ENCODE measurements at regions not wholly inside any gene's neighbourhood (a gene's known extent, or its start where the extent isn't known, plus 50 kb on each side); places are given as distances from the start of the nearest gene placed in this dataset.

- Histone ChIP-seq H3K27ac (ENCODE audit: low read length) (no peak overlapping the region), H3K4me1 (ENCODE audit: control insufficient read depth, insufficient read depth, low read length) (peaks cover 3% of the 10 kb centered on the region), H3K4me3 (ENCODE audit: low read length) (no peak overlapping the region), H3K9me3 (ENCODE audit: control insufficient read depth, low read length) (no peaks in the 10 kb centered on the region), H3K27me3 (ENCODE audit: control insufficient read depth, insufficient read depth) (no peaks in the 10 kb centered on the region)
- ATAC-seq: no peak
- intact Hi-C loops (cut with DNase I): no loop called here
- WGBS: 85% methylated on average over 3 of the region's 3 CpGs
- DNase-seq: no peak
Observed at GRCh38 chr9:80077059-80077458, 505.3 kb downstream of the TLE4 start.

- ATAC-seq: no peak
Observed at GRCh38 chr9:80076162-80076561, 504.4 kb downstream of the TLE4 start.

GRCh38 chr9:80074439-80074838 is 502.7 kb downstream of the TLE4 start:
- H3K4me1 ChIP-seq (ENCODE audit: control insufficient read depth, insufficient read depth, low read length): peaks cover 3% of the 10 kb centered on the region
- 28% methylated on average over 5 of the region's 5 CpGs for WGBS
- no peaks in the 10 kb centered on the region for H3K27me3 ChIP-seq (ENCODE audit: control insufficient read depth, insufficient read depth)
- peak; percentile 9 to 56 (median 52) for DNase-seq
- H3K9me3 ChIP-seq (ENCODE audit: control insufficient read depth, low read length): no peaks in the 10 kb centered on the region
- intact Hi-C loops (cut with DNase I): no loop called here
- peak; percentile 87 to 88 for ATAC-seq
- no peak overlapping the region for H3K27ac ChIP-seq (ENCODE audit: low read length)
- no peak overlapping the region for H3K4me3 ChIP-seq (ENCODE audit: low read length)

More at GRCh38 chr9:80076162-80076561, 504.4 kb downstream of the TLE4 start:
- intact Hi-C loops (cut with DNase I): no loop called here
- Histone ChIP-seq H3K9me3 (ENCODE audit: control insufficient read depth, low read length) (no peaks in the 10 kb centered on the region), H3K27ac (ENCODE audit: low read length) (no peak overlapping the region), H3K4me3 (ENCODE audit: low read length) (no peak overlapping the region), H3K27me3 (ENCODE audit: control insufficient read depth, insufficient read depth) (no peaks in the 10 kb centered on the region), H3K4me1 (ENCODE audit: control insufficient read depth, insufficient read depth, low read length) (peaks cover 3% of the 10 kb centered on the region)
- DNase-seq: no peak
- WGBS: 72% methylated on average over 4 of the region's 4 CpGs

GRCh38 chr9:80072451-80072850 is 500.7 kb downstream of the TLE4 start:
- Histone ChIP-seq H3K27me3 (ENCODE audit: control insufficient read depth, insufficient read depth) (no peaks in the 10 kb centered on the region), H3K9me3 (ENCODE audit: control insufficient read depth, low read length) (no peaks in the 10 kb centered on the region), H3K4me3 (ENCODE audit: low read length) (no peak overlapping the region), H3K4me1 (ENCODE audit: control insufficient read depth, insufficient read depth, low read length) (peaks cover 3% of the 10 kb centered on the region), H3K27ac (ENCODE audit: low read length) (no peak overlapping the region)
- intact Hi-C loops (cut with DNase I): no loop called here
- no peak for ATAC-seq
- 89% methylated on average over 3 of the region's 3 CpGs for WGBS
- no peak for DNase-seq

- H3K4me3 ChIP-seq (ENCODE audit: low read length): no peak overlapping the region
- H3K9me3 ChIP-seq (ENCODE audit: control insufficient read depth, low read length): no peaks in the 10 kb centered on the region
- ATAC-seq: no peak
- intact Hi-C loops (cut with DNase I): no loop called here
- H3K27ac ChIP-seq (ENCODE audit: low read length): no peak overlapping the region
- peaks cover 3% of the 10 kb centered on the region for H3K4me1 ChIP-seq (ENCODE audit: control insufficient read depth, insufficient read depth, low read length)
- H3K27me3 ChIP-seq (ENCODE audit: control insufficient read depth, insufficient read depth): no peaks in the 10 kb centered on the region
- WGBS: 86% methylated on average over 3 of the region's 3 CpGs
- DNase-seq: no peak
Observed at GRCh38 chr9:80070071-80070742, 498.4 kb downstream of the TLE4 start.

GRCh38 chr9:80066931-80067330 is 495.2 kb downstream of the TLE4 start:
- ATAC-seq: peak in 1 of 2 donors; percentile 50

GRCh38 chr9:80062567-80062966 is 490.8 kb downstream of the TLE4 start:
- no peak for ATAC-seq
- no peak for DNase-seq
- Histone ChIP-seq H3K27me3 (ENCODE audit: control insufficient read depth, insufficient read depth) (no peaks in the 10 kb centered on the region), H3K4me1 (ENCODE audit: control insufficient read depth, insufficient read depth, low read length) (no peaks in the 10 kb centered on the region), H3K4me3 (ENCODE audit: low read length) (no peak overlapping the region), H3K9me3 (ENCODE audit: control insufficient read depth, low read length) (peaks cover 2% of the 10 kb centered on the region), H3K27ac (ENCODE audit: low read length) (no peak overlapping the region)
- intact Hi-C loops (cut with DNase I): no loop called here
- 91% methylated on average over 4 of the region's 4 CpGs for WGBS

More at GRCh38 chr9:80066931-80067330, 495.2 kb downstream of the TLE4 start:
- 20% methylated on average over 5 of the region's 5 CpGs for WGBS
- no peak overlapping the region for H3K27ac ChIP-seq (ENCODE audit: low read length)
- no peak overlapping the region for H3K4me3 ChIP-seq (ENCODE audit: low read length)
- DNase-seq: peak in 1 of 3 donors; percentile 31
- intact Hi-C loops (cut with DNase I): no loop called here
- no peaks in the 10 kb centered on the region for H3K4me1 ChIP-seq (ENCODE audit: control insufficient read depth, insufficient read depth, low read length)
- H3K9me3 ChIP-seq (ENCODE audit: control insufficient read depth, low read length): no peaks in the 10 kb centered on the region
- H3K27me3 ChIP-seq (ENCODE audit: control insufficient read depth, insufficient read depth): no peaks in the 10 kb centered on the region

- H3K27me3 ChIP-seq (ENCODE audit: control insufficient read depth, insufficient read depth): no peaks in the 10 kb centered on the region
- 29% methylated on average over 2 of the region's 2 CpGs for WGBS
Observed at GRCh38 chr9:80061940-80062339, 490.2 kb downstream of the TLE4 start.

GRCh38 chr9:80061096-80061495 is 489.3 kb downstream of the TLE4 start:
- DNase-seq: no peak
- Histone ChIP-seq H3K4me3 (ENCODE audit: low read length) (no peak overlapping the region), H3K4me1 (ENCODE audit: control insufficient read depth, insufficient read depth, low read length) (no peaks in the 10 kb centered on the region), H3K27ac (ENCODE audit: low read length) (no peak overlapping the region), H3K9me3 (ENCODE audit: control insufficient read depth, low read length) (peaks cover 2% of the 10 kb centered on the region), H3K27me3 (ENCODE audit: control insufficient read depth, insufficient read depth) (no peaks in the 10 kb centered on the region)
- intact Hi-C loops (cut with DNase I): no loop called here
- no peak for ATAC-seq

More at GRCh38 chr9:80061940-80062339, 490.2 kb downstream of the TLE4 start:
- no peak overlapping the region for H3K4me3 ChIP-seq (ENCODE audit: low read length)
- peak; percentile 87 to 93 for ATAC-seq
- H3K9me3 ChIP-seq (ENCODE audit: control insufficient read depth, low read length): peaks cover 2% of the 10 kb centered on the region
- intact Hi-C loops (cut with DNase I): no loop called here
- H3K4me1 ChIP-seq (ENCODE audit: control insufficient read depth, insufficient read depth, low read length): no peaks in the 10 kb centered on the region
- peak in 1 of 3 donors; percentile 33 for DNase-seq
- no peak overlapping the region for H3K27ac ChIP-seq (ENCODE audit: low read length)

- no peak overlapping the region for H3K27ac ChIP-seq (ENCODE audit: low read length)
- no peak for ATAC-seq
- H3K4me3 ChIP-seq (ENCODE audit: low read length): no peak overlapping the region
- no peak for DNase-seq
- no peaks in the 10 kb centered on the region for H3K27me3 ChIP-seq (ENCODE audit: control insufficient read depth, insufficient read depth)
- H3K4me1 ChIP-seq (ENCODE audit: control insufficient read depth, insufficient read depth, low read length): no peaks in the 10 kb centered on the region
- peaks cover 2% of the 10 kb centered on the region for H3K9me3 ChIP-seq (ENCODE audit: control insufficient read depth, low read length)
- 89% methylated on average over 5 of the region's 5 CpGs for WGBS
- intact Hi-C loops (cut with DNase I): no loop called here
Observed at GRCh38 chr9:80059979-80060378, 488.2 kb downstream of the TLE4 start.

- ATAC-seq (no peak), DNase-seq (no peak)
- Histone ChIP-seq H3K27me3 (ENCODE audit: control insufficient read depth, insufficient read depth) (no peaks in the 10 kb centered on the region), H3K4me1 (ENCODE audit: control insufficient read depth, insufficient read depth, low read length) (no peaks in the 10 kb centered on the region), H3K9me3 (ENCODE audit: control insufficient read depth, low read length) (peaks cover 2% of the 10 kb centered on the region), H3K4me3 (ENCODE audit: low read length) (no peak overlapping the region), H3K27ac (ENCODE audit: low read length) (no peak overlapping the region)
- intact Hi-C loops (cut with DNase I): no loop called here
- 68% methylated on average over 6 of the region's 6 CpGs for WGBS
Observed at GRCh38 chr9:80059191-80059590, 487.4 kb downstream of the TLE4 start.

- WGBS: 93% methylated on average over 1 of the region's 1 CpG
- intact Hi-C loops (cut with DNase I): no loop called here
- Histone ChIP-seq H3K4me1 (ENCODE audit: control insufficient read depth, insufficient read depth, low read length) (no peaks in the 10 kb centered on the region), H3K27me3 (ENCODE audit: control insufficient read depth, insufficient read depth) (no peaks in the 10 kb centered on the region), H3K27ac (ENCODE audit: low read length) (no peak overlapping the region), H3K9me3 (ENCODE audit: control insufficient read depth, low read length) (no peaks in the 10 kb centered on the region), H3K4me3 (ENCODE audit: low read length) (no peak overlapping the region)
- ATAC-seq (no peak), DNase-seq (no peak)
Observed at GRCh38 chr9:80052830-80053229, 481.1 kb downstream of the TLE4 start.

All from right cardiac atrium (tissue), 5 donors.